Caco-2 (cell line): ENCODE measurements at regions not wholly inside any gene's neighbourhood (a gene's known extent, or its start where the extent isn't known, plus 50 kb on each side); places are given as distances from the start of the nearest gene placed in this dataset.

ENCODE experiments used
- BruUV-seq: library from RNA; stranded (reverse); fragments of 400-500 nt; replicated peaks from 2 replicates; lab custom pipeline; 2021; lab: Mats Ljungman, UMichigan
- CTCF ChIA-PET: fragments of 300-600 bp; sonication (Branson Sonifier 250); formaldehyde crosslinking; loops from one replicate; lab custom pipeline; 2022; ENCODE audit warnings: antibody characterized with exemption; lab: Charles Lee
- POLR2A ChIA-PET: fragments of 300-600 bp; sonication (Branson Sonifier 250); formaldehyde crosslinking; loops from one replicate; lab custom pipeline; 2022; ENCODE audit warnings: antibody characterized with exemption; lab: Charles Lee
- DNase-seq, 2 experiments: peaks; one replicate each; pipeline versions ENCODE4 v3.0.0 to v3.0.0-alpha.2; 2020 to 2022
- H3K27me3 ChIP-seq: replicated peaks from 2 replicates; pipeline ENCODE4 v1.6.0; 2011; ENCODE audit warnings: low read length; ENCODE audit not compliant: control insufficient read depth, insufficient read depth
- H3K36me3 ChIP-seq: 2 replicates; pipeline ENCODE4 v1.5.1; 2011; ENCODE audit warnings: low read length; ENCODE audit not compliant: control insufficient read depth, insufficient read depth
- H3K4me1 ChIP-seq: fragments of 250-450 bp; sonication (Bioruptor Pico); 2 replicates; pipeline ENCODE4 v1.5.1; 2020; ENCODE audit warnings: mild to moderate bottlenecking
- H3K4me3 ChIP-seq: 2 replicates; pipeline ENCODE4 v1.5.1; 2011; ENCODE audit warnings: low read depth, mild to moderate bottlenecking, control low read depth, low read length
- H3K9me3 ChIP-seq: fragments of 250-450 bp; sonication (Bioruptor Pico); 2 replicates; pipeline ENCODE4 v1.5.1; 2020; ENCODE audit warnings: mild to moderate bottlenecking, moderate library complexity
- H3K27ac Mint-ChIP-seq: one replicate; pipeline ENCODE4 v1.8.0; 2022; ENCODE audit warnings: mixed read lengths; ENCODE audit not compliant: unreplicated experiment
- H3K27me3 Mint-ChIP-seq: one replicate; pipeline ENCODE4 v1.8.0; 2022; ENCODE audit warnings: mixed read lengths; ENCODE audit not compliant: insufficient read depth, unreplicated experiment
- H3K36me3 Mint-ChIP-seq: one replicate; pipeline ENCODE4 v1.8.0; 2022; ENCODE audit warnings: mild to moderate bottlenecking, mixed read lengths; ENCODE audit not compliant: insufficient read depth, unreplicated experiment
- H3K4me1 Mint-ChIP-seq: one replicate; pipeline ENCODE4 v1.8.0; 2022; ENCODE audit warnings: low read depth, mixed read lengths; ENCODE audit not compliant: unreplicated experiment
- H3K4me3 Mint-ChIP-seq: one replicate; pipeline ENCODE4 v1.8.0; 2022; ENCODE audit warnings: mild to moderate bottlenecking, moderate library complexity, mixed read lengths; ENCODE audit not compliant: unreplicated experiment
- H3K9me3 Mint-ChIP-seq: one replicate; pipeline ENCODE4 v1.8.0; 2022; ENCODE audit warnings: mixed read lengths; ENCODE audit not compliant: unreplicated experiment
- CTCF ChIP-seq, 2 experiments: fragments of 200-600 bp in 1 of 2; IDR thresholded peaks; 1 replicate in 1 of 2; 2 replicates in 1 of 2; pipeline versions ENCODE4 v1.5.1 to v1.8.0; 2011 to 2022; ENCODE audit warnings: antibody characterized with exemption in 1 of 2, control low read depth in 1 of 2, inconsistent platforms in 1 of 2, low read depth in 1 of 2, low read length in 1 of 2, mild to moderate bottlenecking in 1 of 2, moderate library complexity in 1 of 2; ENCODE audit not compliant: insufficient read depth in 1 of 2, severe bottlenecking in 1 of 2, unreplicated experiment in 1 of 2
- intact Hi-C: fragments of 100-400 bp; cut with micrococcal nuclease; formaldehyde crosslinking; loops from one replicate; pipeline ENCODE4 v1.10.0; 2022; ENCODE audit not compliant: unreplicated experiment

- Mint-ChIP-seq H3K36me3 (no peaks in the 10 kb centered on the region), H3K4me3 (no peak overlapping the region), H3K9me3 (peaks cover 22% of the 10 kb centered on the region), H3K27ac (no peak overlapping the region), H3K4me1 (no peaks in the 10 kb centered on the region), H3K27me3 (no peaks in the 10 kb centered on the region)
- TF ChIP-seq CTCF (IDR thresholded peaks at IDR 0.05; ENCODE audit: insufficient read depth in 1 of 2, low read depth in 1 of 2, low read length in 1 of 2, severe bottlenecking in 1 of 2, unreplicated experiment in 1 of 2) = no peak
- intact Hi-C loops = no loop called here
- Histone ChIP-seq H3K4me3 (no peak overlapping the region), H3K9me3 (no peaks in the 10 kb centered on the region), H3K27me3 (no peaks in the 10 kb centered on the region), H3K36me3 (no peaks in the 10 kb centered on the region), H3K4me1 (no peaks in the 10 kb centered on the region)
- BruUV-seq = no TSS peak
- POLR2A ChIA-PET = no interaction called here
- no peak for DNase-seq
- CTCF ChIA-PET = no interaction called here
Observed at GRCh38 chr7:153188161-153188560, 428.6 kb downstream of the ACTR3B start.

GRCh38 chr7:153188630-153189029, 429.1 kb downstream of the ACTR3B start:
- no peak for DNase-seq
- intact Hi-C loops = no loop called here
- H3K36me3 Mint-ChIP-seq = no peaks in the 10 kb centered on the region
- POLR2A ChIA-PET = no interaction called here
- no TSS peak for BruUV-seq
- no peaks in the 10 kb centered on the region for H3K27me3 ChIP-seq
- H3K4me3 ChIP-seq = no peak overlapping the region
- TF ChIP-seq CTCF (IDR thresholded peaks at IDR 0.05; ENCODE audit: insufficient read depth in 1 of 2, low read depth in 1 of 2, low read length in 1 of 2, severe bottlenecking in 1 of 2, unreplicated experiment in 1 of 2) = no peak
- H3K9me3 Mint-ChIP-seq = peaks cover 17% of the 10 kb centered on the region
- H3K4me1 ChIP-seq = no peaks in the 10 kb centered on the region
- H3K27me3 Mint-ChIP-seq = no peaks in the 10 kb centered on the region
- H3K27ac Mint-ChIP-seq = no peak overlapping the region
- no peak overlapping the region for H3K4me3 Mint-ChIP-seq
- H3K9me3 ChIP-seq = no peaks in the 10 kb centered on the region
- H3K36me3 ChIP-seq = no peaks in the 10 kb centered on the region
- CTCF ChIA-PET = interaction anchor here (0.5 kb wide), 1 partner anchor 37 kb away, joined by 5 read pairs; no protein-coding TSS in a partner anchor
- no peaks in the 10 kb centered on the region for H3K4me1 Mint-ChIP-seq

- no peak for TF ChIP-seq CTCF (IDR thresholded peaks at IDR 0.05; ENCODE audit: insufficient read depth in 1 of 2, low read depth in 1 of 2, low read length in 1 of 2, severe bottlenecking in 1 of 2, unreplicated experiment in 1 of 2)
- no peaks in the 10 kb centered on the region for H3K9me3 ChIP-seq
- peak; percentile 20 to 50 for DNase-seq
- ChIA-PET POLR2A (no interaction called here), CTCF (no interaction called here)
- Mint-ChIP-seq H3K9me3 (peaks cover 15% of the 10 kb centered on the region), H3K27ac (no peak overlapping the region), H3K27me3 (no peaks in the 10 kb centered on the region), H3K4me1 (no peaks in the 10 kb centered on the region), H3K4me3 (no peak overlapping the region), H3K36me3 (no peaks in the 10 kb centered on the region)
- H3K4me3 ChIP-seq = no peak overlapping the region
- intact Hi-C loops = no loop called here
- H3K4me1 ChIP-seq = no peaks in the 10 kb centered on the region
- no TSS peak for BruUV-seq
- H3K27me3 ChIP-seq = no peaks in the 10 kb centered on the region
- no peaks in the 10 kb centered on the region for H3K36me3 ChIP-seq
Observed at GRCh38 chr7:153190452-153190851, 430.9 kb downstream of the ACTR3B start.
